NB4 (cell line): ENCODE measurements at regions not wholly inside any gene's neighbourhood (a gene's known extent, or its start where the extent isn't known, plus 50 kb on each side); places are given as distances from the start of the nearest gene placed in this dataset.

ENCODE experiments used
- CTCF ChIP-seq: IDR thresholded peaks from one replicate; pipeline ENCODE4 v1.5.1; 2012; ENCODE audit warnings: low read depth, low read length
- MAX ChIP-seq: IDR thresholded peaks from 2 replicates; pipeline ENCODE4 v1.6.1; 2011; ENCODE audit warnings: low read depth, low read length
- MYC ChIP-seq: IDR thresholded peaks from 2 replicates; pipeline ENCODE4 v1.6.1; 2011; ENCODE audit warnings: low read depth, low read length
- POLR2A ChIP-seq: IDR thresholded peaks from 2 replicates; pipeline ENCODE4 v1.6.1; 2011; ENCODE audit warnings: mild to moderate bottlenecking; ENCODE audit not compliant: insufficient read length; ENCODE audit errors: extremely low read depth

- TF ChIP-seq POLR2A (no peak), CTCF (no peak), MAX (no peak), MYC (no peak)
Measured at GRCh38 chr20:51285684-51286083, 256.8 kb downstream of the NFATC2 start.
